Keratinocyte (primary cell): ENCODE measurements at regions not wholly inside any gene's neighbourhood (a gene's known extent, or its start where the extent isn't known, plus 50 kb on each side); places are given as distances from the start of the nearest gene placed in this dataset.

Source experiments
- CTCF ChIP-seq, 3 experiments: IDR thresholded peaks in 1 of 3; conservative IDR thresholded peaks in 1 of 3; optimal IDR thresholded peaks in 1 of 3; 2 replicates in 2 of 3; 3 replicates in 1 of 3; pipeline versions ENCODE3 to v1.5.1; 2011; ENCODE audit warnings: low read length in 3 of 3, mild to moderate bottlenecking in 3 of 3, moderate library complexity in 2 of 3, control low read depth in 1 of 3, inconsistent platforms in 1 of 3; ENCODE audit not compliant: insufficient read depth in 2 of 3; ENCODE audit errors: extremely low read depth in 1 of 3
- EZH2 ChIP-seq: IDR thresholded peaks from one replicate; pipeline ENCODE4 v1.6.1; 2012; ENCODE audit warnings: inconsistent platforms, mild to moderate bottlenecking, low read length, moderate library complexity

- TF ChIP-seq CTCF (optimal IDR thresholded peaks at IDR 0.05 in 1 of 3, IDR thresholded peaks at IDR 0.05 in 1 of 3, conservative IDR thresholded peaks at IDR 0.05 in 1 of 3; ENCODE audit: extremely low read depth in 1 of 3, insufficient read depth in 2 of 3, low read length in 3 of 3): no peak
- TF ChIP-seq EZH2: no peak
These were observed 312.6 kb downstream of the SFMBT2 start for GRCh38 chr10:7098160-7098762.
